ENCODE measurements at regions not wholly inside any gene's neighbourhood (a gene's known extent, or its start where the extent isn't known, plus 50 kb on each side); places are given as distances from the start of the nearest gene placed in this dataset.

- no peak for DNase-seq
- Histone ChIP-seq H3K27ac (no peak overlapping the region), H3K27me3 (replicated peaks) (no peaks in the 10 kb centered on the region), H3K36me3 (replicated peaks) (no peaks in the 10 kb centered on the region), H3K4me3 (ENCODE audit: low read depth, low read length) (no peak overlapping the region)
- in situ Hi-C loops (cut with HindIII; ENCODE audit: low pct_ligation_motif_present, low sequenced_read_pairs), result no loop called here
- no peak for TF ChIP-seq CTCF (IDR thresholded peaks at IDR 0.05; ENCODE audit: low read depth, low read length, missing control alignments)
Measured at GRCh38 chr10:121042342-121042741, 191.2 kb downstream of the WDR11 start.

- Histone ChIP-seq H3K36me3 (replicated peaks) (no peaks in the 10 kb centered on the region), H3K27ac (no peak overlapping the region), H3K4me3 (ENCODE audit: low read depth, low read length) (no peak overlapping the region), H3K27me3 (replicated peaks) (no peaks in the 10 kb centered on the region)
- in situ Hi-C loops (cut with HindIII; ENCODE audit: low pct_ligation_motif_present, low sequenced_read_pairs), result no loop called here
- no peak for DNase-seq
- TF ChIP-seq CTCF (IDR thresholded peaks at IDR 0.05; ENCODE audit: low read depth, low read length, missing control alignments), result no peak
Measured at GRCh38 chr10:121043124-121043849, 192.1 kb downstream of the WDR11 start.

GRCh38 chr10:121048749-121049148 lies 197.6 kb downstream of the WDR11 start:
- Histone ChIP-seq H3K27me3 (replicated peaks) (no peaks in the 10 kb centered on the region), H3K36me3 (replicated peaks) (no peaks in the 10 kb centered on the region), H3K4me3 (ENCODE audit: low read depth, low read length) (no peak overlapping the region), H3K27ac (no peak overlapping the region)
- no peak for DNase-seq
- TF ChIP-seq CTCF (IDR thresholded peaks at IDR 0.05; ENCODE audit: low read depth, low read length, missing control alignments), result no peak
- in situ Hi-C loops (cut with HindIII; ENCODE audit: low pct_ligation_motif_present, low sequenced_read_pairs), result no loop called here

GRCh38 chr10:121049489-121049888 lies 198.3 kb downstream of the WDR11 start:
- Histone ChIP-seq H3K4me3 (ENCODE audit: low read depth, low read length) (no peak overlapping the region), H3K36me3 (replicated peaks) (no peaks in the 10 kb centered on the region), H3K27ac (no peak overlapping the region), H3K27me3 (replicated peaks) (no peaks in the 10 kb centered on the region)
- TF ChIP-seq CTCF (IDR thresholded peaks at IDR 0.05; ENCODE audit: low read depth, low read length, missing control alignments), result no peak
- in situ Hi-C loops (cut with HindIII; ENCODE audit: low pct_ligation_motif_present, low sequenced_read_pairs), result no loop called here
- no peak for DNase-seq

- H3K4me3 ChIP-seq (ENCODE audit: low read depth, low read length), result no peak overlapping the region
- no peaks in the 10 kb centered on the region for H3K27me3 ChIP-seq (replicated peaks)
- TF ChIP-seq CTCF (IDR thresholded peaks at IDR 0.05; ENCODE audit: low read depth, low read length, missing control alignments), result no peak
- no peak for DNase-seq
- in situ Hi-C loops (cut with HindIII; ENCODE audit: low pct_ligation_motif_present, low sequenced_read_pairs), result no loop called here
- no peaks in the 10 kb centered on the region for H3K36me3 ChIP-seq (replicated peaks)
- no peak overlapping the region for H3K27ac ChIP-seq
Measured at GRCh38 chr10:121049923-121050322, 198.8 kb downstream of the WDR11 start.

GRCh38 chr10:121051171-121051570 lies 200.0 kb downstream of the WDR11 start:
- no peak for DNase-seq
- H3K4me3 ChIP-seq (ENCODE audit: low read depth, low read length), result no peak overlapping the region
- in situ Hi-C loops (cut with HindIII; ENCODE audit: low pct_ligation_motif_present, low sequenced_read_pairs), result no loop called here
- no peak for TF ChIP-seq CTCF (IDR thresholded peaks at IDR 0.05; ENCODE audit: low read depth, low read length, missing control alignments)
- H3K27ac ChIP-seq, result no peak overlapping the region
- H3K27me3 ChIP-seq (replicated peaks), result no peaks in the 10 kb centered on the region
- no peaks in the 10 kb centered on the region for H3K36me3 ChIP-seq (replicated peaks)
